Esophagus muscularis mucosa (tissue), 4 donors: ENCODE measurements at regions not wholly inside any gene's neighbourhood (a gene's known extent, or its start where the extent isn't known, plus 50 kb on each side); places are given as distances from the start of the nearest gene placed in this dataset.

Experiments
- CTCF ChIP-seq, 3 experiments: fragments of 200-600 bp in 2 of 3; fragments of 450-650 bp in 1 of 3; sonication (generic) in 2 of 3; IDR thresholded peaks; one replicate each; pipeline ENCODE4 v1.5.1; 2017 to 2019; ENCODE audit warnings: antibody characterized with exemption in 3 of 3, mild to moderate bottlenecking in 2 of 3, moderate library complexity in 1 of 3
- EP300 ChIP-seq: sonication (generic); formaldehyde crosslinking; IDR thresholded peaks from one replicate; pipeline ENCODE4 v1.6.1; 2017; ENCODE audit warnings: antibody characterized with exemption
- POLR2A ChIP-seq: fragments of 450-650 bp; IDR thresholded peaks from one replicate; pipeline ENCODE4 v1.6.1; 2017; ENCODE audit warnings: antibody characterized with exemption, moderate library complexity, mild to moderate bottlenecking, low read depth
- POLR2AphosphoS5 ChIP-seq, 2 donors: sonication (generic); formaldehyde crosslinking; IDR thresholded peaks; one replicate each; pipeline ENCODE4 v1.6.1; 2017; ENCODE audit warnings: antibody characterized with exemption in 2 of 2

- TF ChIP-seq CTCF (IDR thresholded peaks at IDR 0.05) (peak; percentile 18 to 49 (median 42)), POLR2AphosphoS5 (IDR thresholded peaks at IDR 0.05) (no peak), POLR2A (no peak), EP300 (no peak)
Measured at GRCh38 chr12:60494244-60494643, 898.4 kb downstream of the SLC16A7 start.
